D341Med (cell line): ENCODE measurements at regions not wholly inside any gene's neighbourhood (a gene's known extent, or its start where the extent isn't known, plus 50 kb on each side); places are given as distances from the start of the nearest gene placed in this dataset.

ENCODE experiments used
- DNase-seq: peaks from one replicate; pipeline ENCODE4 v3.0.0; 2012; ENCODE audit warnings: low spot score

- DNase-seq, result no peak
Observed at GRCh38 chr2:23128684-23129292, 256.2 kb upstream of the KLHL29 start.

DNA sequence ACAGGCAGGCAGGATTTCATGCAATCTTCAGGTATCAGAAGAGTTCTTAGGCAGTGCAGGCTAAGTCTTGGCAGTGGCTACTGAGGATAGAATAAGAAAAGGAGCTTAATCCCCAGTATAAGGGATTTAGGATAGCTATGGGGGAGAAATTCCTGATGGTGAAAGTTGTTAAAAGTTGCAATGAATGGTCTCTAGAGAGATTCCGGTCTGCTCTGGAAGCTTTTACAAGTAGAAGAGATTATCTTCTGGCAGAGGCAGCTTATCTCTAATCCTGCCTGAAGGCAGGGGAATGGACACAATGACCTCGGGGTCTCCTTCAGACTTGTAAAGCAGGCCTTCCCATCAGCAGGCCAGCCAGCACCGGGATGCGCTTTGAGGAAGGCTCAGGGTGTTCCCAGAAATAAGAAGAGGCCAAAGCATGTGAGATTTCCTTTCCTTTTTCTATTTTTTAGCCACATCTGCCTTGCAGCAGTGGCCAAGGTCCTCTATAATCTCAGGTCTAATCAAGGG is 253.9 kb upstream of the KLHL29 start:
- no peak for DNase-seq

DNA sequence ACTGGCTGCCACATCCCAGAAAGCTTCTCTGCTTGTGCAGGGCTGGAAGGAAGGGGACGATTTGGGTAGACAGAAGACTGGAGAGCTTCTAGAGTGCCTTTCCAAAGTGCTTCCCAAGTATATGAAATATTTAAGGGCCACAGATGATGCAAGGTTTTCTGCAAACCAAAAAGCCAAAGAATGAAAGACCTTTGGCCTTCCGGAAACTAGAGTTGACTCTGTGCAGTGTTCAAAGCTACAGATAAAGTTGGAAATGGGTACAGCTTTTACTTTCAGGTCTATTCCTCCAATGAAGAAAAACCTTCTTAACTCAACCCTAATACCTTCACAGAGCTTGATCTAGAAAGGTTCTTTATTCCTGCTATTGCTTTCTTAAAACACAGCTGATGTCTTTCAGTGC is 253.0 kb upstream of the KLHL29 start:
- DNase-seq, result no peak

GRCh38 chr2:23132823-23133595 is 252.0 kb upstream of the KLHL29 start:
- no peak for DNase-seq

- no peak for DNase-seq
Observed at GRCh38 chr2:23134726-23135125, 250.3 kb upstream of the KLHL29 start.

- DNase-seq, result no peak
Observed at GRCh38 chr2:23135481-23136100, 249.4 kb upstream of the KLHL29 start.

- no peak for DNase-seq
Observed at GRCh38 chr2:23137166-23137565, 247.8 kb upstream of the KLHL29 start.

DNA sequence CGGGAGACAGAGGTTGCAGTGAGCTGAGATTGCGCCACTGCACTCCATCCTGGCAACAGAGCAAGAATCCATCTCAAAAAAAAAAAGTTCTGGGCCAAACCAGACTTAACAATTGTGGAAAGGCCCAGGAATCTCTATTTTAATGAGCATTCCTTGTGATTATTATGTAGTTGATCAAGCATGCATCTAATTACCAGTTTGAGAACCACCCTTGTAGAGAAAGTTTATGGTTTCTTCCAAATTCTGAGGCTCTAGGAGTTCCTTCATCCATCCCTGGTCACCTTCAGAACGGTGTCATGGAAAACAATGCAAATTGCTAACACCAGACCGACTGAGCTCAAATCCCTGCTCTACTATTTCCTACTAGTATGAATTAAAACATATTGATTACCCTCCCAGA is 246.3 kb upstream of the KLHL29 start:
- DNase-seq, result no peak

DNA sequence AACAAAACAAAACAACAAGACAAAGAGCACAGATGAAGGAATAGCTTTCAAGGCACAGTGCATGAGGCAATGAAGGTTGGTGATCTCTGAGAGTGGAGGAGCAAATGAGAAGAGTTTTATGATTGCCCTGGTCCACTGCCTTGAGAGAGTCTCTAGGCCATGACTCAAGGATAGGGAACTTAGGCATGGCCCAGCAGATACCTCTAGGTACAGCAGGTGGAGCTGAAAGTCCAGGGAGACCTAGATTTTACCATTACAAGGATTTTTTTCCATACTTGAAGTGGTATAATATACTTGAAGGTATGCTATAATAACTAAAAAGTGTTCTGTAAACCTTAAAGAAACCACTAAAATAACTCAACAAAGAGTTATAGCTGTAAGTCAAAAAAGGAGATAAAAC is 239.5 kb upstream of the KLHL29 start:
- no peak for DNase-seq

GRCh38 chr2:23146011-23146410 is 239.0 kb upstream of the KLHL29 start:
- no peak for DNase-seq

- DNase-seq, result no peak
Observed at GRCh38 chr2:23148342-23148741, 236.6 kb upstream of the KLHL29 start.

GRCh38 chr2:23149777-23150176 is 235.2 kb upstream of the KLHL29 start:
- DNase-seq, result no peak

DNA sequence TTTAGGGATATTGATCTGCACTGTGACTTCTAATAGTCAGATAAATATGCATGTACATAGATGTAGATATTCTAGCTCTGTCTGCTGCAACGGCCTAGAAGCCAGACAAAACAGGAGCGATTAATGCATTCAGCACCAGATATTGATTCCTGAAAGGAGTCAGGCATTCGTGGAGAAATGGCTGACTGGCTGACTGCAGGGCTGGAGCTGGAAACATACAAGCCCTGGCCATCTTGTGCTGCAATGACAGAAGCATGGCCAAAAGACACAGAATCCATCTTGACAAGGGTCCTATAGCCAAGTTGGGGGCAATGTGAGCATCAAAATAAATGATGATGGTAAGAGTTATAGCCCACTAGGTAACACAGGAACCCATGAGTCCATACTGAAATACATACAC is 231.5 kb upstream of the KLHL29 start:
- no peak for DNase-seq

DNA sequence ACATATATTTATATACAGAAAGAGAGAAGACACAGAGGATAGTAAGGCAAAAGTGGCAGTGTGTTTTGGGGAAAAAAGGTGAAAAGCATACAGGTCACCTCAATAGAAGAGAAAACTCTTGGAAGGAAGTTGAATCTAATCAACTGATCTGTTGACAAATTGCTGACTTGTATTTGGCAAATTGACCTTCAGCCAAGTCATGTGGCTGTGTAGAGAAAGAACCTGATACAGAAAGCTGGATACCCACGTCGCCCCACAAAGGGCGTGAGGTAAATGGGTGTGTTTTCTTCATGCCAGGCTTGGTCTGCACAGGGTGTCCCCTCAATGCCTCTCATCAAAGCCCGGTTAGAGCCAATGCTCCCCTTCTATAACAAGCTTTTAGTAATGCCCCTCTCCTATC is 230.0 kb upstream of the KLHL29 start:
- DNase-seq, result no peak

DNA sequence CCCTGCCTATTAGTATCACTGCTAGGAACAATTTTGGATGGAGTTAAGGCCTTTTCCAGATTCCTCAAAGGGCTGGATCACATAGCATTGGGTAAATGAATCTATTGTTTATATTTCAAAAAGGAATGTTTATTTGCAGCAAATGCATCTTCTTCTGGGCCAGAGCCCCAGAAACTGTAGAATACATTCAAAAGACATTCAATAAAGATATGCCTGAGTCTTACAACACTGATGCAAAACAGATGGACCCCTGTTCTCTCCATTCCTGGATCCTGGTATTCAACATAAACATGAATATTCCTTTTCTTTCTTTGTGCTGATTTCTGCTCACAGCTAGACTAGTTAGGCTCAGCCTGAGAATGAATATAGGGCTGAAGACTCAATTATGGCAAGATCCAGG is 227.2 kb upstream of the KLHL29 start:
- no peak for DNase-seq

- DNase-seq, result no peak
Observed at GRCh38 chr2:23158306-23158705, 226.7 kb upstream of the KLHL29 start.

GRCh38 chr2:23159746-23160405 is 225.1 kb upstream of the KLHL29 start:
- DNase-seq, result no peak

DNA sequence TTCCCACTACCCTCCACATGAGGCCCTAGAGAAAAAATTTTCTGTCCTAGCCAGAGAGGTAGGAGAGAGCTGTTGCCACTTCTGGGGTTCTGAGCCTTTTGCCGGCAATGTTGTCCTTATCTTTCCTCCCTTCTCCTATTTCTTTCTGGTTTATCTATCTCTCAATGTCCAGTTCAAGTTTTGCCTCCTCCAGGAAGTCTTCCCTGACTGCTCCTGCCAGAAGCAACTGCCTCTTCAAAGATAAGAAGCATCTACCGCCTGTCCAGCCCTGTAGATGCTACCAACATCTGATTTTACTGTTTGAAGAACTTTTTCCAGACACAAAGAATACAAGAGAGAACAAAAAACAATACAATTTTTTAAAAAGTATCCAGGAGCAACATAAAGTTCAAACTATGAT is 220.8 kb upstream of the KLHL29 start:
- no peak for DNase-seq

DNA sequence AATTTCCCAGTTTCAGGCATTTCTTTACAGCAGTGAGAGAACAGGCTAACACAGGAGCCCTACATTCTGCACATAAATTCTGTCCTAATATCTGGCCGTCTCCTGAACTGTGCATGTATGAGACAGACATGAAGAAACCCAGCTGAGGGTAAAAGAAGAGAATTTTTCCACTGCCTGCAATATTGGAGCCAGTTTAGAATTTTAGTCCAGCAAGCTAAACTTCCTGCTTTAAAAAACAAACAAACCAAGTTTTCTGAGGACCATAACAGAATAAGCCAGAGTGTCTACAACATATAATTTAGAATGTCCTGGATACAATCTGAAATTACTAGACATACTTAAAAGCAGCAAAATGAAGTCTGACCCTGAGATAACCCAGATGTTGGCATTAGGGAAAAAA is 215.1 kb upstream of the KLHL29 start:
- DNase-seq, result no peak

DNA sequence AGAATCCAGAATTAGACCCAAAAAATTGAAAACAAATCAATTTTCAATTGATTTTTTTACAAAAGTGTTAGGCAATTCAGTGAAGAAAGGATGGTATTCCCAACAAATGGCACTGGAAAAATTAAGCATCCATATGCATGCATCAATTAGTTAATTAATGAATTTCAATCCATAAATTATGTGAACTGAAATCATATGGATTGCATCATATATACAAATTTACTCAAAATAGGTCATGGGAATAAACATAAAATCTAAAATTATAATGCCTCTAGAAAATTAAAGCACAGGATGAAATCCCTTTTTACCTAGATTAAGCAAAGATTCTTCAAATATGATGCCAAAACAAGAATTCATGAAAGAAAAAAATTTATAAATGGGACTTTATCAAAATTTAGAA is 213.9 kb upstream of the KLHL29 start:
- no peak for DNase-seq

GRCh38 chr2:23178396-23178795 is 206.6 kb upstream of the KLHL29 start:
- no peak for DNase-seq

- DNase-seq, result no peak
Observed at GRCh38 chr2:23183733-23184132, 201.2 kb upstream of the KLHL29 start.
